ENCODE measurements at regions not wholly inside any gene's neighbourhood (a gene's known extent, or its start where the extent isn't known, plus 50 kb on each side); places are given as distances from the start of the nearest gene placed in this dataset.
"Not testable (repeated sequence)": the region's sequence is repeated elsewhere in the genome, so short reads cannot be mapped to it uniquely, and the experiment has no call there.

DNA sequence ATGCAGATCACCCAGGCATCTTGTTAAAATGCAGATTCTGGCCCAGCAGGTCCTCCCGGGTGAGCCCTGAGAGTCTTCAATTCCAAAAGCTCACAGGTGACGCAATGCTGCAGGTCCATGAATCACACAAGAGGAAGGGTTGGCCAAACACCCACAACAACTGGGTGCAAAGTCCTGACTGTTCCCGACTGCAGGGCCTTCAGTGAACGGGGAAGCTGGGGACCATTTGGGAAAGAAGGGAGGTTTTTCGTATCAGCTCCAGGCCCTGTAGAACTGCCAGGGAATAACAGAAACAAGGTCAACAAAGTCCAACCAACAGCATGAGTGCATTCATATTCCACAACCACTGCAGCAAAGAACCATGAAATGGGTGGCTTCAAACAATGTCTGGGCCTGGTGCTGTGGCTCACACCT lies 106.1 kb upstream of the ROPN1B start:
- H3K4me3 ChIP-seq (ENCODE audit: low read depth, low read length); H3K36me3 ChIP-seq (ENCODE audit: control insufficient read depth, insufficient read depth, low read length); FAIRE-seq; H3K27me3 ChIP-seq (ENCODE audit: control insufficient read depth, insufficient read depth, low read length): not testable (repeated sequence)
- peak; percentile 55 for DNase-seq (ENCODE audit: low read depth)

- not testable (repeated sequence) for H3K27me3 ChIP-seq (ENCODE audit: control insufficient read depth, insufficient read depth, low read length); DNase-seq (ENCODE audit: low read depth); H3K36me3 ChIP-seq (ENCODE audit: control insufficient read depth, insufficient read depth, low read length); FAIRE-seq; H3K4me3 ChIP-seq (ENCODE audit: low read depth, low read length)
Measured at GRCh38 chr3:125864532-125864931, 104.4 kb upstream of the ROPN1B start.

- H3K4me3 ChIP-seq (ENCODE audit: low read depth, low read length); H3K36me3 ChIP-seq (ENCODE audit: control insufficient read depth, insufficient read depth, low read length); FAIRE-seq; H3K27me3 ChIP-seq (ENCODE audit: control insufficient read depth, insufficient read depth, low read length): not testable (repeated sequence)
- peak; percentile 0 for DNase-seq (ENCODE audit: low read depth)
Measured at GRCh38 chr3:125886006-125886405, 83.0 kb upstream of the ROPN1B start.

GRCh38 chr3:125899181-125899580 lies 69.8 kb upstream of the ROPN1B start:
- not testable (repeated sequence) for DNase-seq (ENCODE audit: low read depth); H3K36me3 ChIP-seq (ENCODE audit: control insufficient read depth, insufficient read depth, low read length); H3K27me3 ChIP-seq (ENCODE audit: control insufficient read depth, insufficient read depth, low read length); FAIRE-seq; H3K4me3 ChIP-seq (ENCODE audit: low read depth, low read length)

DNA sequence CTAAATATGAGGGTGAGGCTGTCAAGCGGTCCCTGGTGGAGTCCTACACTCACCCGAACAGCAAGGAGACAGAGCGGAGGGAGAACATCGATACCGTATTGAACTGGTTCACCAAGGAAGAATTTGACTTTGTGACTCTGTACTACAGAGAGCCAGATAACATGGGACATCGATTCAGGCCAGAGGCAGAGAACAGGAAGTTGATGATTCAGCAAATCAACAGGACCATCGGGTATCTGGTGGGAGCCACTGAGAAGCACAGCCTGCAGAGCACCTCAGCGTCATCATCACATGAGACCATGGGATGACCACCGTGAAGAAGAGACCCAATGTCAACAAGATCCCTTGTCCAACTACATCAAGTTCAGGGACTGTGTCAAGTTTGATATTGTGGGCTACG lies 67.5 kb upstream of the ROPN1B start:
- H3K27me3 ChIP-seq (ENCODE audit: control insufficient read depth, insufficient read depth, low read length); H3K36me3 ChIP-seq (ENCODE audit: control insufficient read depth, insufficient read depth, low read length); FAIRE-seq; H3K4me3 ChIP-seq (ENCODE audit: low read depth, low read length); DNase-seq (ENCODE audit: low read depth): not testable (repeated sequence)

- not testable (repeated sequence) for H3K4me3 ChIP-seq (ENCODE audit: low read depth, low read length); FAIRE-seq; H3K36me3 ChIP-seq (ENCODE audit: control insufficient read depth, insufficient read depth, low read length); DNase-seq (ENCODE audit: low read depth); H3K27me3 ChIP-seq (ENCODE audit: control insufficient read depth, insufficient read depth, low read length)
Measured at GRCh38 chr3:125903780-125904455, 65.1 kb upstream of the ROPN1B start.

- not testable (repeated sequence) for H3K4me3 ChIP-seq (ENCODE audit: low read depth, low read length); FAIRE-seq; H3K36me3 ChIP-seq (ENCODE audit: control insufficient read depth, insufficient read depth, low read length); H3K27me3 ChIP-seq (ENCODE audit: control insufficient read depth, insufficient read depth, low read length); DNase-seq (ENCODE audit: low read depth)
Measured at GRCh38 chr3:125907279-125907678, 61.7 kb upstream of the ROPN1B start.

DNA sequence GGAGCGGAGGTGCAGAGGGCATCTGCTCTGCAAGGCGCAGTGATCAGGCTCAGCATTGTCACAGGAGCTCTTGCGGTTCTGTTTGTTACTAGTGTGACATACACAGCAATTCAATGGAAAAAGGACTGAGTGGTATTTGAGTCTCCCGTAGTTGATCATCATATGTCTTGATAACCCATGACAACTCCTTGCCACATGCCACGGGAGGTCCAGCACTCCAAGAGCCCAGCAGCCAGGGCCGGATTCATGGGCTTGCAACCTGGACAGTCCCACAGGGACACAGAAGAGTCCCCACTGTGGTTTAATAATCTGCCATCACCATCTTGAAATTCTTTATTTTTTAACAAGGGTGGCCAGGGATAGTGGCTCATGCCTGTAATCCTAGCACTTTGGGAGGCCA lies 58.1 kb upstream of the ROPN1B start:
- FAIRE-seq; DNase-seq (ENCODE audit: low read depth); H3K4me3 ChIP-seq (ENCODE audit: low read depth, low read length); H3K27me3 ChIP-seq (ENCODE audit: control insufficient read depth, insufficient read depth, low read length); H3K36me3 ChIP-seq (ENCODE audit: control insufficient read depth, insufficient read depth, low read length): not testable (repeated sequence)

GRCh38 chr3:125914608-125915436 lies 54.2 kb upstream of the ROPN1B start:
- DNase-seq (ENCODE audit: low read depth), result peak; percentile 29
- H3K4me3 ChIP-seq (ENCODE audit: low read depth, low read length), result peak overlapping the region; percentile 59
- not testable (repeated sequence) for H3K27me3 ChIP-seq (ENCODE audit: control insufficient read depth, insufficient read depth, low read length); H3K36me3 ChIP-seq (ENCODE audit: control insufficient read depth, insufficient read depth, low read length); FAIRE-seq

- H3K27me3 ChIP-seq (ENCODE audit: control insufficient read depth, insufficient read depth, low read length); FAIRE-seq; DNase-seq (ENCODE audit: low read depth): not testable (repeated sequence)
Measured at GRCh38 chr3:125915437-125915787, 53.6 kb upstream of the ROPN1B start.

GRCh38 chr3:125915792-125916375 lies 53.1 kb upstream of the ROPN1B start:
- not testable (repeated sequence) for H3K36me3 ChIP-seq (ENCODE audit: control insufficient read depth, insufficient read depth, low read length); FAIRE-seq; H3K27me3 ChIP-seq (ENCODE audit: control insufficient read depth, insufficient read depth, low read length)
- DNase-seq (ENCODE audit: low read depth), result peak; percentile 93
- peak overlapping the region; percentile 59 for H3K4me3 ChIP-seq (ENCODE audit: low read depth, low read length)

More at GRCh38 chr3:125915437-125915787, 53.6 kb upstream of the ROPN1B start:
- not testable (repeated sequence) for H3K36me3 ChIP-seq (ENCODE audit: control insufficient read depth, insufficient read depth, low read length)
- peak overlapping the region; percentile 59 for H3K4me3 ChIP-seq (ENCODE audit: low read depth, low read length)
